RWPE2 (cell line): ENCODE measurements at regions not wholly inside any gene's neighbourhood (a gene's known extent, or its start where the extent isn't known, plus 50 kb on each side); places are given as distances from the start of the nearest gene placed in this dataset.
"Not testable (repeated sequence)": the region's sequence is repeated elsewhere in the genome, so short reads cannot be mapped to it uniquely, and the experiment has no call there.

Experiments
- ATAC-seq: fragments of 200-7000 bp; cut with Tn5 transposase; 3 replicates; pipeline ENCODE4 v1.9.1; 2021; ENCODE audit warnings: low read depth
- DNase-seq: peaks from one replicate; pipeline ENCODE4 v3.0.0-alpha.2; 2020; ENCODE audit warnings: low spot score
- H3K27ac ChIP-seq: fragments of 450-650 bp; 2 replicates; pipeline ENCODE4 v1.5.1; 2017; ENCODE audit warnings: mild to moderate bottlenecking; ENCODE audit not compliant: poor library complexity, severe bottlenecking
- H3K27me3 ChIP-seq: fragments of 250-450 bp; sonication (Bioruptor Pico); 2 replicates; pipeline ENCODE4 v1.5.1; 2021; ENCODE audit warnings: mild to moderate bottlenecking, moderate library complexity; ENCODE audit not compliant: insufficient read depth, poor library complexity, severe bottlenecking
- H3K36me3 ChIP-seq: fragments of 250-450 bp; sonication (Bioruptor Pico); 2 replicates; pipeline ENCODE4 v1.5.1; 2020; ENCODE audit warnings: low read depth, mild to moderate bottlenecking, moderate library complexity
- H3K4me1 ChIP-seq: fragments of 250-450 bp; sonication (Bioruptor Pico); 2 replicates; pipeline ENCODE4 v1.5.1; 2021; ENCODE audit warnings: mild to moderate bottlenecking, moderate library complexity; ENCODE audit not compliant: insufficient read depth, poor library complexity, severe bottlenecking
- H3K4me3 ChIP-seq: fragments of 250-450 bp; sonication (Bioruptor Pico); 2 replicates; pipeline ENCODE4 v1.5.1; 2021; ENCODE audit warnings: mild to moderate bottlenecking, moderate library complexity; ENCODE audit not compliant: severe bottlenecking
- H3K9me3 ChIP-seq: fragments of 250-450 bp; sonication (Bioruptor Pico); 2 replicates; pipeline ENCODE4 v1.5.1; 2021; ENCODE audit warnings: mild to moderate bottlenecking, moderate library complexity; ENCODE audit not compliant: severe bottlenecking

GRCh38 chr7:56948390-56949379 is 183.6 kb downstream of the ZNF479 start:
- H3K27ac ChIP-seq, H3K9me3 ChIP-seq, DNase-seq, H3K4me3 ChIP-seq, H3K27me3 ChIP-seq, ATAC-seq, H3K36me3 ChIP-seq, H3K4me1 ChIP-seq: not testable (repeated sequence)

GRCh38 chr7:56940050-56940449 is 192.2 kb downstream of the ZNF479 start:
- not testable (repeated sequence) for H3K27ac ChIP-seq, H3K4me1 ChIP-seq, DNase-seq, H3K36me3 ChIP-seq, H3K9me3 ChIP-seq, H3K27me3 ChIP-seq, H3K4me3 ChIP-seq, ATAC-seq

- not testable (repeated sequence) for H3K36me3 ChIP-seq
Observed at GRCh38 chr7:56923892-56924291, 208.3 kb downstream of the ZNF479 start.

GRCh38 chr7:56910973-56911372 is 221.3 kb downstream of the ZNF479 start:
- not testable (repeated sequence) for ATAC-seq, DNase-seq

More at GRCh38 chr7:56923892-56924291, 208.3 kb downstream of the ZNF479 start:
- not testable (repeated sequence) for ATAC-seq, H3K27me3 ChIP-seq, H3K27ac ChIP-seq, H3K4me3 ChIP-seq, H3K9me3 ChIP-seq, H3K4me1 ChIP-seq, DNase-seq

GRCh38 chr7:56889454-56889853 is 242.8 kb downstream of the ZNF479 start:
- H3K27ac ChIP-seq, H3K9me3 ChIP-seq, H3K4me3 ChIP-seq, H3K4me1 ChIP-seq, ATAC-seq, H3K27me3 ChIP-seq, H3K36me3 ChIP-seq, DNase-seq: not testable (repeated sequence)

More at GRCh38 chr7:56910973-56911372, 221.3 kb downstream of the ZNF479 start:
- H3K4me3 ChIP-seq, H3K27me3 ChIP-seq, H3K4me1 ChIP-seq, H3K27ac ChIP-seq, H3K36me3 ChIP-seq, H3K9me3 ChIP-seq: not testable (repeated sequence)

- H3K4me1 ChIP-seq, H3K36me3 ChIP-seq, DNase-seq, ATAC-seq, H3K27me3 ChIP-seq, H3K9me3 ChIP-seq, H3K27ac ChIP-seq, H3K4me3 ChIP-seq: not testable (repeated sequence)
Observed at GRCh38 chr7:56885132-56885531, 247.1 kb downstream of the ZNF479 start.

GRCh38 chr7:56882318-56882717 is 249.9 kb downstream of the ZNF479 start:
- not testable (repeated sequence) for DNase-seq, H3K27me3 ChIP-seq, H3K27ac ChIP-seq, H3K4me3 ChIP-seq, H3K4me1 ChIP-seq, H3K9me3 ChIP-seq, ATAC-seq, H3K36me3 ChIP-seq
